GM06990 (cell line): ENCODE measurements at regions not wholly inside any gene's neighbourhood (a gene's known extent, or its start where the extent isn't known, plus 50 kb on each side); places are given as distances from the start of the nearest gene placed in this dataset.

Experiments used
- DNase-seq: peaks from one replicate; pipeline ENCODE4 v3.0.0-alpha.2; 2011; ENCODE audit not compliant: insufficient read length; ENCODE audit errors: extremely low read depth
- H3K27me3 ChIP-seq: replicated peaks from 2 replicates; pipeline ENCODE4 v1.6.0; 2011; ENCODE audit warnings: low read length; ENCODE audit not compliant: control insufficient read depth, insufficient read depth
- H3K36me3 ChIP-seq: 2 replicates; pipeline ENCODE4 v1.5.1; 2011; ENCODE audit warnings: low read length; ENCODE audit not compliant: control insufficient read depth, insufficient read depth
- H3K4me3 ChIP-seq: replicated peaks from 2 replicates; pipeline ENCODE4 v1.5.1; 2011; ENCODE audit warnings: low read depth, mild to moderate bottlenecking, control low read depth, low read length
- CTCF ChIP-seq: IDR thresholded peaks from 2 replicates; pipeline ENCODE4 v1.5.1; 2011; ENCODE audit warnings: low read length, control low read depth, mild to moderate bottlenecking, inconsistent platforms; ENCODE audit not compliant: insufficient read depth, poor library complexity, severe bottlenecking

DNA sequence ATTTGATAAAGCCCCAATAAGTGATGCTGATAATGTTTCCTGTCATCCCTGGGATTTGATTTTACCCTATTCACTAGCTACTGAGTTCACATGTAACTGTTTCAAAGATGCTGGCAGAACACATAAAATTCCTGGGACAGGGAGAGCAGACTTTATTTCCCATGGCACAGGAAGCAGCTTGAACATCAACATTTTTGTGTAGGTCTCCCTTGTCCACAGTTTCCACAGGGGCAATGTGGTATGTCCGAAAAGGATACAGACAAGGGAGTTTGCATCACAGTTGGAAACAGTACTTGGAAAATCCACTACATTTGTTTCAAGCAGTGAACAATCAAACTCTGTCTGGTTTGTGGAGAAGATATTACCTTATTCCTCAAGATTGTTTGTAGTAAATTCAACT lies 129.2 kb upstream of the KLHL4 start:
- no peak for TF ChIP-seq CTCF
- DNase-seq = no peak
- H3K4me3 ChIP-seq = no peak overlapping the region
- H3K36me3 ChIP-seq = no peaks in the 10 kb centered on the region
- no peaks in the 10 kb centered on the region for H3K27me3 ChIP-seq

DNA sequence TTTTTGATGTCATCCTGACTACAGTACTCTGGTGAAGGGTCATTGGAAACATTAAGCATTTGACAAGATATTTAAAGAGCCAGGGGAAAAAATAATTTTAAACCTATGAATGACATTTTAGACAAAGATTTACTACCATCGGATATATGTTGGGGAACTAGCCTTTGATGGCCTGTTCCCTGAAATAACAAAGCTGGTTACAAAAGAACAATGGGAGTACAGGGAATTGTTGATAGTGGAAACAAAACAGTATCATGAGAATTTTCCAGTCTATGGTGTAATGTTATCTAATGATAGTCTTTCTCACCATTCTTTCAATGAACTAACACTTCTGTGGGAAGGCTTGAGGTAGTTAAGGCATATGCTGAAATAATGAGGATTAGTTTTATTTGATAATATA lies 125.9 kb upstream of the KLHL4 start:
- no peak for DNase-seq
- no peak for TF ChIP-seq CTCF
- Histone ChIP-seq H3K36me3 (no peaks in the 10 kb centered on the region), H3K27me3 (no peaks in the 10 kb centered on the region), H3K4me3 (no peak overlapping the region)

DNA sequence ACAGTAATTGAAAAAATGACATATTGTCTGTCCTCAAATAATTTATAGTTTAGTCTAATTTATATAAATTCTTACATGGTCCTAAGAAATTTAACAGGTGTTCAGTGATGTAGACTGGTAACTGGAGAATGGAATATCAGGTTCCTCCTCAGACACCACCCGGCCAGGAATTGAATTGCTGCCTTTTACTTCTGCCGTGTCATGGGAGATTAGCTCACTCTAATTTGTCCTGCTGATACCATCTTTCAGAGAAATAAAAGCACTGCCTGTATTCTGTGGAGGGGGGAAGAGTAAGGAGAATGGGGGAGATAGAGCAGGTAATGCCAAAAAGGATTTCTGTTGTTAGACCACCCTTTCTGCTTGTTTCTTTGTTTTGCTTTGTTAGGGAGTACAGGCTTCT lies 125.2 kb upstream of the KLHL4 start:
- H3K4me3 ChIP-seq = no peak overlapping the region
- TF ChIP-seq CTCF = no peak
- H3K27me3 ChIP-seq = no peaks in the 10 kb centered on the region
- DNase-seq = no peak
- H3K36me3 ChIP-seq = no peaks in the 10 kb centered on the region

DNA sequence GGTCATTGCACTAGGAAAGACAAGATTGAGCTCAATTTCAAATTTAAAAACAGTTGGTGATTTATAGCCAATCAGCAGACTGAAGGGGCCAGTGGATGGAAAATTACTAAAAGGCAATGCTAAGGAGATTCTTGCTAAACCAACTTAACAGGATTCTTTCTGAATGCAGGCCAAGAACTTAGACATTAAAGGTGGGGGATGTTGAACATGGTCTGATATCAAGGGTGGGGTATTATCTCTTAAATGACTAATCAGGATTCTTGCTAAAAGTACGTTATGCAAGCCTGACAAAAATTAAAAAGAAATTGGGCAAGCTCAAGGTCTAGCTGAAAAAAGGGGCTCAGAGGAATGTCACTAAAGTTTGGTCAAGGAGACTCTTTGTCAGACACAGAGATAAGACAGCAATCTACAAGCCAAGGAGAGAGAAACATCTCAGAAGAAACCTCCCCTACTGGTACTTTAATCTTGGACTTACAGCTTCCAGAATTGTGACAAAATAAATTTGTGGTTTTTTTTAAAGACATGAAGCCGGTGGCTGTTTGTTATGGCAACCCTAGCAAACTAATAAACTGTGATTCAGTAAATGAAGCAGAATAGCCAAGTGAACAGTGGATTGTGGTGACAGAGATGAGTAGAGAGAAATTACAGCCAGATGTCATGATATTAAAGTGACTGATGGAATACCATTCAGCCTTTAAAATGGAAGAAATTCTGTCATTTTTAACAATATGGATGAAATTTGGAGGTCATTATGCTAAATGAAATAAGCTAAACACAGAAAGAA lies 120.3 kb upstream of the KLHL4 start:
- H3K36me3 ChIP-seq = no peaks in the 10 kb centered on the region
- DNase-seq = no peak
- TF ChIP-seq CTCF = no peak
- no peak overlapping the region for H3K4me3 ChIP-seq
- H3K27me3 ChIP-seq = no peaks in the 10 kb centered on the region

DNA sequence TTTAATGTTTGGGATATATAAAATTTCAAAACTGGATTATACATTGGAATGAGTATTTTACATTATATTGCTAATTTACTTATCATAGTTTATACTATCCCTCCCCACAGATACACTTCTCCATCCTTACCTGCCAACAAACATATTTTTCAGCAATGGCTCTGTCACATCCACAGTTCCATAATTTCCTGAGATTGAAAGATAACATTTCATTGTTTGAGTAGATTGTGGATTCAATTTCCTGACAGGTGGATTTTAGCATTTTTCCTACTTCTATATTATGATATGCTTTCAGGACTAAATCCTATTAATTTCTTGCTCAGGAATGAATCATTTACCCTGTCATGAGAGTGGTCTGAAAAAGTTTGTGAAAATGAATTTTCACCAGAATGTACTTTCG lies 115.3 kb upstream of the KLHL4 start:
- no peaks in the 10 kb centered on the region for H3K27me3 ChIP-seq
- DNase-seq = no peak
- TF ChIP-seq CTCF = no peak
- no peaks in the 10 kb centered on the region for H3K36me3 ChIP-seq
- no peak overlapping the region for H3K4me3 ChIP-seq

DNA sequence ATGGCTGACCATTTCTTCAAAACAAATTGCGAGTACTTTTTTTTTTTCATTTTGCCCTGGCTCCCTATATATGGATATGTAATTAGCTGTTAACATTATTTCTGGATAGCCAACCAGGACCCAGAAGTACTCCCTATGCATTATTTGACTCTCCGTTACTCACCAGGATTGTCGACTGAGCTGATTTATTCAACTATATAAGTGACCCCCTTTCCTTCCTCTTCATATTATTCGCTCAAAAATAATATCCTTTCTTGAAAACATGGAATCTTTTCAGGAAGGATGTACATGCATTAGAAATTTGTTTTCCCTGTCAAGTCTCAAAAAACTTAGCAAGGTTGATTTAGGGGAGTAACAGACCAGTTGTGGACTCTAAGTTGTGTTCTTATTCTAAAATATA lies 114.1 kb upstream of the KLHL4 start:
- no peaks in the 10 kb centered on the region for H3K27me3 ChIP-seq
- TF ChIP-seq CTCF = no peak

More for the DNA sequence above, 114.1 kb upstream of the KLHL4 start:
- DNase-seq = no peak
- no peaks in the 10 kb centered on the region for H3K36me3 ChIP-seq
- H3K4me3 ChIP-seq = no peak overlapping the region
